ENCODE measurements at regions not wholly inside any gene's neighbourhood (a gene's known extent, or its start where the extent isn't known, plus 50 kb on each side); places are given as distances from the start of the nearest gene placed in this dataset.
"Not testable (repeated sequence)": the region's sequence is repeated elsewhere in the genome, so short reads cannot be mapped to it uniquely, and the experiment has no call there.

- TF ChIP-seq POLR2A (IDR thresholded peaks at IDR 0.05; ENCODE audit: low read length); GATA1 (IDR thresholded peaks at IDR 0.05; ENCODE audit: low read depth, low read length): not testable (repeated sequence)
Measured at GRCh38 chr1:149269833-149270232, 166.5 kb upstream of the NBPF9 start.
